HCT116 (cell line): ENCODE measurements at regions not wholly inside any gene's neighbourhood (a gene's known extent, or its start where the extent isn't known, plus 50 kb on each side); places are given as distances from the start of the nearest gene placed in this dataset.

Source experiments
- ATAC-seq: fragments of 200-7000 bp; cut with Tn5 transposase; 2 replicates; pipeline ENCODE4 v1.9.1; 2020; ENCODE audit warnings: mild to moderate bottlenecking, moderate library complexity
- BruUV-seq: library from RNA; stranded (reverse); fragments of 400-500 nt; replicated peaks from 2 replicates; lab custom pipeline; 2021; lab: Mats Ljungman, UMichigan
- CTCF ChIA-PET: fragments of 300-600 bp; sonication (Branson Sonifier 250); formaldehyde crosslinking; loops from one replicate; lab custom pipeline; 2021; ENCODE audit warnings: antibody characterized with exemption; lab: Charles Lee
- POLR2A ChIA-PET: fragments of 300-600, 350-600 bp; sonication (Branson Sonifier 250); formaldehyde crosslinking; loops from one replicate; lab custom pipeline; 2021; ENCODE audit warnings: antibody characterized with exemption; lab: Charles Lee
- RAD21 ChIA-PET, 2 experiments: fragments of 300-600 bp; sonication (Branson Sonifier 250); formaldehyde crosslinking; loops; one replicate each; lab custom pipeline; 2023; ENCODE audit warnings: low total read pairs in 2 of 2; ENCODE audit not compliant: uncharacterized antibody in 2 of 2, unreplicated experiment in 2 of 2, low non-redundant PET in 1 of 2; lab: Charles Lee
- DNase-seq: peaks from one replicate; pipeline ENCODE4 v3.0.0-alpha.2; 2010; ENCODE audit warnings: low read depth, low spot score
- H2AFZ ChIP-seq: fragments of 200-600 bp; shearing (Covaris generic), sonication (generic); 2 replicates; pipeline ENCODE4 v1.6.1; 2017; ENCODE audit warnings: low read depth, mixed run types, mixed read lengths, antibody characterized with exemption, low read length; ENCODE audit not compliant: poor library complexity, severe bottlenecking
- H3K27ac ChIP-seq: 2 replicates; pipeline ENCODE4 v1.5.1; 2012; ENCODE audit warnings: low read depth, low read length
- H3K27me3 ChIP-seq: fragments of 200-600 bp; sonication (generic); 2 replicates; pipeline ENCODE4 v1.6.1; 2016; ENCODE audit warnings: mixed run types, low read length, mixed read lengths; ENCODE audit not compliant: insufficient read depth
- H3K36me3 ChIP-seq, 2 experiments: fragments of 200-500 bp in 1 of 2; fragments of 200-600 bp in 1 of 2; sonication (Bioruptor generic) in 1 of 2; sonication (generic) in 1 of 2; 2 replicates each; pipeline versions ENCODE4 v1.5.1 to v1.6.1; 2014 to 2016; ENCODE audit warnings: low read length in 2 of 2, inconsistent platforms in 1 of 2, mixed read lengths in 1 of 2, mixed run types in 1 of 2; ENCODE audit not compliant: insufficient read depth in 2 of 2, control insufficient read depth in 1 of 2
- H3K4me1 ChIP-seq, 2 experiments: fragments of 200-600 bp in 1 of 2; sonication (generic) in 1 of 2; 2 replicates each; pipeline versions ENCODE4 v1.5.1 to v1.6.1; 2012 to 2017; ENCODE audit warnings: low read length in 2 of 2, inconsistent platforms in 1 of 2, mild to moderate bottlenecking in 1 of 2, mixed read lengths in 1 of 2, mixed run types in 1 of 2, moderate library complexity in 1 of 2; ENCODE audit not compliant: insufficient read depth in 2 of 2, control insufficient read depth in 1 of 2
- H3K4me2 ChIP-seq: fragments of 200-600 bp; sonication (generic); 2 replicates; pipeline ENCODE4 v1.6.1; 2017; ENCODE audit warnings: mixed run types, low read length, mixed read lengths
- H3K4me3 ChIP-seq, 2 experiments: fragments of 200-600 bp in 1 of 2; sonication (generic) in 1 of 2; replicated peaks in 1 of 2; 2 replicates each; pipeline ENCODE4 v1.5.1; 2011 to 2016; ENCODE audit warnings: low read length in 2 of 2, control low read depth in 1 of 2, low read depth in 1 of 2, mild to moderate bottlenecking in 1 of 2, mixed read lengths in 1 of 2, mixed run types in 1 of 2
- H3K79me2 ChIP-seq: fragments of 200-600 bp; sonication (generic); 2 replicates; pipeline ENCODE4 v1.6.1; 2017; ENCODE audit warnings: mild to moderate bottlenecking, mixed run types, low read length, moderate library complexity, mixed read lengths; ENCODE audit not compliant: insufficient read depth
- H3K9ac ChIP-seq: fragments of 200-600 bp; sonication (generic); 2 replicates; pipeline ENCODE4 v1.6.1; 2016; ENCODE audit warnings: low read length, mixed read lengths
- H3K9me2 ChIP-seq: fragments of 200-600 bp; sonication (generic), shearing (Covaris generic); 2 replicates; pipeline ENCODE4 v1.6.1; 2017; ENCODE audit warnings: mixed run types, mild to moderate bottlenecking, moderate library complexity; ENCODE audit not compliant: insufficient read depth
- H3K9me3 ChIP-seq, 2 experiments: fragments of 200-500 bp in 1 of 2; fragments of 200-600 bp in 1 of 2; sonication (Bioruptor generic) in 1 of 2; sonication (generic) in 1 of 2; 2 replicates each; pipeline ENCODE4 v1.6.1; 2014 to 2017; ENCODE audit warnings: low read length in 2 of 2, mixed read lengths in 2 of 2, inconsistent platforms in 1 of 2, low read depth in 1 of 2, mild to moderate bottlenecking in 1 of 2, mixed run types in 1 of 2, moderate library complexity in 1 of 2; ENCODE audit not compliant: control insufficient read depth in 1 of 2, insufficient read depth in 1 of 2
- H4K20me1 ChIP-seq: fragments of 200-600 bp; sonication (generic), shearing (Covaris generic); 2 replicates; pipeline ENCODE4 v1.6.1; 2017; ENCODE audit warnings: mixed run types, mild to moderate bottlenecking, moderate library complexity; ENCODE audit not compliant: insufficient read depth
- ATF3 ChIP-seq: IDR thresholded peaks from 2 replicates; pipeline ENCODE4 v1.6.1; 2012
- CTCF ChIP-seq, 3 experiments: fragments of 200-600 bp in 1 of 3; sonication (generic) in 1 of 3; IDR thresholded peaks in 2 of 3; conservative IDR thresholded peaks in 1 of 3; 2 replicates each; pipeline ENCODE4 v1.5.1; 2012 to 2017; ENCODE audit warnings: low read depth in 2 of 3, low read length in 2 of 3, antibody characterized with exemption in 1 of 3, borderline replicate concordance in 1 of 3, control low read depth in 1 of 3, mild to moderate bottlenecking in 1 of 3, mixed read lengths in 1 of 3, mixed run types in 1 of 3, moderate library complexity in 1 of 3; ENCODE audit not compliant: insufficient read depth in 1 of 3
- EZH2phosphoT487 ChIP-seq: fragments of 200-600 bp; IDR thresholded peaks from 2 replicates; pipeline ENCODE4 v1.6.1; 2018; ENCODE audit warnings: antibody characterized with exemption, borderline replicate concordance
- POLR2A ChIP-seq: IDR thresholded peaks from 2 replicates; pipeline ENCODE4 v1.7.0; 2011; ENCODE audit warnings: borderline replicate concordance; ENCODE audit not compliant: insufficient read depth, insufficient read length; ENCODE audit errors: extremely low read depth
- POLR2AphosphoS5 ChIP-seq: IDR thresholded peaks from 2 replicates; pipeline ENCODE4 v1.6.1; 2011; ENCODE audit warnings: mild to moderate bottlenecking, low read depth, low read length, moderate library complexity
- RAD21 ChIP-seq: IDR thresholded peaks from 2 replicates; pipeline ENCODE4 v1.6.1; 2012; ENCODE audit warnings: low read depth, mild to moderate bottlenecking
- REST ChIP-seq: IDR thresholded peaks from 2 replicates; pipeline ENCODE4 v1.6.1; 2012; ENCODE audit warnings: low read depth
- TCF7L2 ChIP-seq: IDR thresholded peaks from 2 replicates; pipeline ENCODE4 v1.7.0; 2011; ENCODE audit warnings: borderline replicate concordance, inconsistent platforms; ENCODE audit not compliant: insufficient read depth, insufficient read length; ENCODE audit errors: extremely low read depth
- ZBTB33 ChIP-seq: IDR thresholded peaks from 2 replicates; pipeline ENCODE4 v1.6.1; 2011; ENCODE audit warnings: mild to moderate bottlenecking, low read length, moderate library complexity; ENCODE audit not compliant: insufficient replicate concordance; ENCODE audit errors: extremely low read depth
- ZFX ChIP-seq: fragments of 450-650 bp; IDR thresholded peaks from 2 replicates; pipeline ENCODE4 v1.6.1; 2017
- intact Hi-C: fragments of 100-400 bp; cut with micrococcal nuclease; formaldehyde crosslinking; loops from 2 replicates; pipeline ENCODE4 v1.10.0; 2022

- ChIA-PET RAD21 (no interaction called here), POLR2A (no interaction called here), CTCF (no interaction called here)
- Histone ChIP-seq H3K9ac (no peak overlapping the region), H3K4me2 (no peak overlapping the region), H2AFZ (no peak overlapping the region), H4K20me1 (no peaks in the 10 kb centered on the region), H3K36me3 (no peaks in the 10 kb centered on the region), H3K4me1 (no peaks in the 10 kb centered on the region), H3K79me2 (no peaks in the 10 kb centered on the region), H3K4me3 (no peak overlapping the region), H3K9me2 (no peaks in the 10 kb centered on the region), H3K27ac (no peak overlapping the region), H3K9me3 (no peaks in the 10 kb centered on the region), H3K27me3 (peaks cover 31% of the 10 kb centered on the region)
- ATAC-seq (no peak), DNase-seq (no peak)
- intact Hi-C loops, result no loop called here
- no TSS peak for BruUV-seq
- TF ChIP-seq ZBTB33, result no peak
- TF ChIP-seq ZFX, result no peak
- TF ChIP-seq EZH2phosphoT487, result no peak
- no peak for TF ChIP-seq POLR2AphosphoS5
- no peak for TF ChIP-seq REST
- TF ChIP-seq CTCF (IDR thresholded peaks at IDR 0.05 in 2 of 3, conservative IDR thresholded peaks at IDR 0.05 in 1 of 3; ENCODE audit: borderline replicate concordance in 1 of 3, insufficient read depth in 1 of 3, low read depth in 2 of 3, low read length in 2 of 3), result no peak
- TF ChIP-seq POLR2A, result no peak
- no peak for TF ChIP-seq ATF3
- TF ChIP-seq TCF7L2, result no peak
- no peak for TF ChIP-seq RAD21
These were observed 104.1 kb downstream of the GAS1 start for GRCh38 chr9:86843206-86843605.
